ENCODE measurements at regions not wholly inside any gene's neighbourhood (a gene's known extent, or its start where the extent isn't known, plus 50 kb on each side); places are given as distances from the start of the nearest gene placed in this dataset.

DNA sequence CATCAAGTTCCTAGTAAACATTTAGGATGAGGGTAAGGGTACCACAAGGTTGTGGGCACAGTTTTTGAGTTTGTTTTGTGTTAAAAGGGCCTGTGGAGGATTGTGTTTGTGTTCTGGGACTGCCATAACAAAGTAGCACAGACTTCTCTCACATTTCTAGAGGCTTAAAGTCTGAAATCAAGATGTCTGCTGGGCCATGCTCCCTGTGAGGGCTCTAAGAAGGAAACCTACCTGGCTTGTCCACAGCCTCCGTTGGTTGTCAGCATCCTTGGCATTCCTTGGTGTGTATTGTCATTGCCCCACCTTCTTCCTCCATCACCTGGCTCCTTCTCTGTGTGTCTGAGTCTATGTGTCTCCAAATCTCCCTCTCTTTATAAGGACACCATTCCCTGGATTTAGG, 808.1 kb upstream of the RBFOX1 start:
- in situ Hi-C loops (cut with HindIII; ENCODE audit: low sequenced_read_pairs) = no loop called here
- no peak for DNase-seq (ENCODE audit: low spot score)

DNA sequence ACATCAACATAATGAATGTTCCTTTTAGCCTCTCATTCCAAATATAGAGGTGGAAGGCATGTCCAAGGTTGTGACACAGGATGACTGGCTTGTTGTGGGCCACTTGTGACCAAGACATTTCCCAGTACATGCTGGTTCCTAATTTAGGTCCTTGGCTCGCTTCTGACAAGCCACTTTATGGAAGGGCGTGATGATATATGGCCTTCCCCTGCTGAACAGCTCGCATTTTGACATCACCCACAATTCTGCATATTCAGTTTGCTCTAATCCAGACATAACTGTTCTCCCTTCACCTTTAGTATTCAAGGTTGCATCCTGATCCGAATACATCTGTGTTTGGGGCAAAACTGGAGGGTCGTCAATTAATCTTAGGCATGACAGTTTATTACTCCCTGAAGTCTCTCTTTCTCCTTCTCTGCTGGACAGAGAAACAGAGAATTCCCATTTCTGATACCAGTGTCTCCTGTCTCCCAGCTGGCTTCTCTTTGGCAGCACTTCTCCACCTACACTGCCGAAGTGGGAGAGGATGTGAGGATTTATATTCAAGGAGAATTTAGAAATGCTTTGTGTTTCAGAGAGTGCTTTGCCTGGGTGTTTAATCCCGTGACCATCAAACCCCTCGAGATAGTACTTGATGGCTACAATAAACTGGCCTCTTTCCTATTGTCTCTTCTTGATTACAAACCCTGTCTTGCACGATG, 815.5 kb upstream of the RBFOX1 start:
- in situ Hi-C loops (cut with HindIII; ENCODE audit: low sequenced_read_pairs) = no loop called here
- DNase-seq (ENCODE audit: low spot score) = no peak

DNA sequence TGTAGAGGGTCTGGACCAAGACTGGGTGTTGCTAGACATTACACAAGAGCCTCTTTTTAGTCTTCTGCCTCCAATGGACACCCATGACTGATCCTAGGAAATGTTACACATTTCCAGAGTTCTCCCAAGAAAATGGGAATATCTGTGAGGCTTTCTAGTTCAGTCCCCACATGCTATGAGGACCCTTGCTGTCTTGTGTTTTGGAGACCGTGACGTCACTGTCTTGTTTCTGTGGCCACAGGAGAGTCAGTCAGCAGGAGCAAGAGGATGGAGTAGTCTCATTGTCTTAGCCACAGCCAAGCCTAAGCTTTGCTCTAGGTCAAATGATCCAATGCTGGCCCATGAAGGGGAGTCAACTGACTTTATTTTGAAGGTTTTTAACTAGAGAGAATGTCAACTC, 820.1 kb upstream of the RBFOX1 start:
- in situ Hi-C loops (cut with HindIII; ENCODE audit: low sequenced_read_pairs) = no loop called here

DNA sequence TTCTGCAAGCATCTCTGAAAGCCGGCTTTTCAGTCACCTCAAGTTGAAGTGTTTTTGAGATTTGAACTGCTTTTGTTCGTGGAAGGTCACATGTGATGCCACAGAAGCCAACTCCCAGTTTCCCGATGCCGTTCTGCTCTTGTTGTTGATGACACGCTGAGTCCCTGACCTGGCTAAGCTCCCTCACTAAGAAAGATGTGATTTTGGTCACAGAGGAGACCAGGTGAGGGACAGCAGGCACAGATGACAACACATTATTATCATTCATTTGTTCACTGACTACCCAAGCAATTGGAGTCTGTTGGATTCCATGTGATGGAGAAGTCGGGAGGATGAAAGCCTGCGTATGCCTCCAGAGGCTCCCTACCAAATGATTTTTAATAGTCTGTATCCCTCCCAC, 822.4 kb upstream of the RBFOX1 start:
- in situ Hi-C loops (cut with HindIII; ENCODE audit: low sequenced_read_pairs) = no loop called here
- DNase-seq (ENCODE audit: low spot score) = peak; percentile 76

More for the DNA sequence above, 820.1 kb upstream of the RBFOX1 start:
- no peak for DNase-seq (ENCODE audit: low spot score)

DNA sequence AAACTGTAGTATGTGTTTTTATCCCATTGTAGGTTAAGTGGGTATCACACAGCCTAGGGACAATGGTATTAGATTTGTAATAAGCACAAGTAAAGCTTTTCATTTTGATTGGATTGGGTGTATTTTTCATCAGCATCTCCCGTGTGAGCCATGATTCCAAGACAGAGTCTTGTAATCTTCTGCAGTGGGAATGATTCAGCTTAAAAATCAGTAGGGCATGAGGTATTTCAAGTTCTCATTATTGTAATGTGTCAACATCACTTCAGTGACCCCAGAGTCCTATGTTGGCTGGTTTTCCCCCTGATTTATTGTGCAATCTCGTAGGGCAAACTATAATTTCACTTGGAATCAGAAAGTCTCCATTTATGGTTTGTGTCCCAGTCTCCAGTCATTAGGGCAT, 833.2 kb upstream of the RBFOX1 start:
- in situ Hi-C loops (cut with HindIII; ENCODE audit: low sequenced_read_pairs) = no loop called here
- DNase-seq (ENCODE audit: low spot score) = no peak

DNA sequence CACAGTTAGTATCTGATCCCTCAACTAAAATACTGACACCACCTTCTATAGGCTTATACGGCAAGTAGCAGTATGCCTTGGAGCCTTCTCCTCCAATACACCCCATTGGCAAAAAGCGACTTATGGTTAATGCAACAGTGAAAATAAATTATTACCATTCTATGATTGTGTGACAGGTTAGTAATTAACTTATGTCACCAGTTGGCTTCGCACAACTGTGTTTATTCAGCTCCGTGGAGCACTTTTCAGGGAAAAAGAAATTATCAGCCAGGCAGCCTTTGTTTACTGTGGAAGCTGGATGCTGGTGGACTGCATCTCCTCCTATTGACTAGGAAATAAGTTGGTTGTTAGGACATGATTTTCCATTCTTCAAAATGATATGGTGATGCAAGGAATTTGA, 833.8 kb upstream of the RBFOX1 start:
- in situ Hi-C loops (cut with HindIII; ENCODE audit: low sequenced_read_pairs) = no loop called here
- DNase-seq (ENCODE audit: low spot score) = no peak

DNA sequence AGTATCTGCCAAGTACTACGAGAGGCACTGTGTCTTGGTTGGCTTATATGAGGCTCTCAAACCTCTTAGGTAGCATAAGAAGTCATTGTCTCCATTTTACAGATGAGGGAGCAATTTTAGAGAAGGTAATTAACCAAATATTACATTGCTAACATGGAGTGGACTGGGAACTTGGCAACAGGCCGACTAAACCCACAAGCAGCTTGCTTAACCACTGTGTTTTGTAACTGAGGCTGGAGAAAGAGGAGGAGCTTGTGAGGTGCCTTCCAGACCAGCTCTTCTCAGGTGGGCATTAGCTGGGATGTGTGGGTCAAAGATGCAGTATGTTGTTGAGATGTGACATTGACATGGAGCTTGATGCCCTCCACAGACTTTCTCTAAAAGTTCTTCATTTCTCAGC, 835.6 kb upstream of the RBFOX1 start:
- DNase-seq (ENCODE audit: low spot score) = no peak
- in situ Hi-C loops (cut with HindIII; ENCODE audit: low sequenced_read_pairs) = no loop called here

DNA sequence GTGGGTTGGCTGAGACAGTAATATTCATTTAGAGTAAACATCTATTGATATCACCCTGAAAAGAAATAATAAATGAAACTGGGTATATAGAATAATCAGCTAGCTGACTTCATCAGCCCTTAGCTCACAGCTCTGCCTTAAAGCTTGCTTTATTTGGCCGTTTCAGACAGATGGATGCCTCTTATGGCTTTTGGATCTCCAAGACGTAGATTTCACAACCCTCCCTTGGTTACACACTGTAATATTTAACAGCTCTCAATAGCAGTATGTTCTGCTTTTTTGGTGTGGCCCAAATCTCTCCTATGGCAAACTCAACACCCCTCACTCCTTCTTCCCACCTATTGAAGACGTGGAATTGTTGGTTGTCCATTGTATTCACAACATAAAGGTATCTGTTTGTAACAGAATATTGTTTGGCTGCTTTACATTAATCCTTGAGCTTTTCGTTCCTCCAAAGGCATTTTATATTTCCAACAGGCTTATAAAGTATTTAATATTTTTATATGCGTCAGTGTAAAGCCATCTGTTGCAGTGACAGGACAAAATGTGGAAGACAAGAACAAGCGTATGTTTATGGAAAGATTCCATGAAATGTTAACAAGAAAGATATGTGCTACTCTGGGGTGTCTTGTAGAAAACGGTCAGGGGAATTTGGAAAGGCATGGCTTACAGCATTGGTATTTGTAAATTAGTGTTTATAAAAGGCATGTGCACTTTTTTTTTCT, 837.0 kb upstream of the RBFOX1 start:
- no peak for DNase-seq (ENCODE audit: low spot score)
- in situ Hi-C loops (cut with HindIII; ENCODE audit: low sequenced_read_pairs) = no loop called here

DNA sequence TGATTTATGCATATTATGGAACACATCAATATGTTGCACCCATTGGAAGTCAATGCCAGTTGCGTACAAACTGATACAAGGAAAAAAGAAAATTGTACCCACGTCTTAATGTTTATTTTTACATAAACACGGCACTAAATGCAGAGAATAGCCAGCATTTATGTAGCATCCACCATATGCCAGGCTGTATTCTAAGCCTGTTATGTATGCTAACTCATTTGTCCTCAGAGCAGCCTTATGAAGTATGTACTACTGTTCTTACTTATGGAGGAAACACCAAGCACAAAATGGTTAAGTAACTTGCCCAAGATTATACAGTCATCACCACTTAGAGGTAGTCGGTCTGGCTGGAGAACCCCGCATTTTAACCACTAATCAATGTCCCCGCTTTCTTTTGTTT, 837.9 kb upstream of the RBFOX1 start:
- in situ Hi-C loops (cut with HindIII; ENCODE audit: low sequenced_read_pairs) = no loop called here
- DNase-seq (ENCODE audit: low spot score) = no peak

DNA sequence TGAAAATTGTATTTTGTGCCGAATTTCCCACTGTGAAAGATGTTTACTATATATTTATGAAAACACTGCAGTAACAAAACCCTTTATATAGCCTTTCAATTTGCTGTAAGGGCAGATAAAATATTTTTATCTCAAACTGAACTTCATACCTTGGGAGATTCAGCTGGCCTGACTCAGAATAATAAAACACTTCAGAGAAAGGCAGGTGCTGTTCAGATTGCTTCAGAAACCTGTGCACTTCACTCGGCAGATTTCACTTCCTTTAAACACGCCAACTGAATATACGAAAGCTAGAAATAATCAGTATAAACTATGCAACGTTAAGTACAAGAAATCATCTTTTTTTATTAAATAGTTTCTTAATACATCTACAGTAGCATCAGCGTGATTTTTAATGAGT, 839.1 kb upstream of the RBFOX1 start:
- in situ Hi-C loops (cut with HindIII; ENCODE audit: low sequenced_read_pairs) = no loop called here
- no peak for DNase-seq (ENCODE audit: low spot score)

DNA sequence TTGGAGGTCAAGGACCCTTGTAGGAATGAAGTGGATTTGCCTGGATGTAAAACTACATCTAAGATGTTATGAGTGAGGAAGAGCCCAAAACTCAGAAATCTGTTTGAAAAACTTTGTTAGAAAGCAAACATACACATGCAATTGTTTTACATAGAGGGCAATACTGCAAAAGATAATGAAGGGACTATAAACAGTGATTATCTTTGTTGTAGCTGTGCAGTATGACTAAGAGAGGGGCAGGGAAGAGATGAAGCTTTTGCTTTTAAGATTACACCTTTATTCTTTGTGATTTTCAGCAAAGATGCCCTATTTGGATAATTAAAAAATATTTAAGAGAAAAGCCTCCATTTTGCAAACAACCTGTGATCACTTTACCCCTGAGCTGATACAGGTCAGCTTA, 839.9 kb upstream of the RBFOX1 start:
- in situ Hi-C loops (cut with HindIII; ENCODE audit: low sequenced_read_pairs) = no loop called here
- no peak for DNase-seq (ENCODE audit: low spot score)

DNA sequence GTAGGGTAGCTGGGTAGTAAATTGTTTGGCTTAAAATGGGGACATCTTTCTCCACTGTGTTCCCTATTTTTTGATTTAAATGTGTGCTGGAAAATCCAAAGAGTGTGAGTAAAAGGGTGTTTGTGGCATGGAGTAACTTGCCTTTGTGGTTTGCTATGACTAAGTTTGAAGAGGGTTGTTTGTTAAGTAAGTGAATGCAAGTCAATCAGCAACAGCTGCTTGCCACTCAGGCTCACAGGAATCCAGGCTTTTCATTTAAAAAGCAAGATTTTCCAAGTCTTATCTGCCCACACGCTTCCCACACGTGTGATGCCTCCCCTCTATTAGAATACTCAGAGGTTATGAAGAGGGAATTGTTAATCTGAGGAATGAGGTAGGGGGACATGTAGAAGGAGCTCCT, 847.7 kb upstream of the RBFOX1 start:
- in situ Hi-C loops (cut with HindIII; ENCODE audit: low sequenced_read_pairs) = no loop called here

DNA sequence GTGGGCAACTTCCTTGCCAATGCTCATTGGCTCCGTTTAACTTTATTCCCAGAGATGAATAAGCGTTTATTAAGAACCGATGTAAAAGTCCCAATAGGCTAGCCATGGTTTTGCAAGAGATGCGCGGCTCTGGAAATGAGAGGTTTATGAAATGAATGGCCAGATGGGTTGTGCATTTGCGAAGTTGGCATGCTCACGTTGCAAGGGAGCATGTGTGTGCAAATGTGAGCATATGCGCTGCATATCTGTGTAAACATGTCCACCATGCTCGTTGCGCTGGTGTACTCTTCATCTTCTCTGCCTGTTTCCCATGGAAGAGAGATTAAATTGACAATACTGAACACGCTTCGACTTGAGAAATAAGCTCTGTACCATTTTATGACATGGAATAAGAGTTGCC, 848.6 kb upstream of the RBFOX1 start:
- peak; percentile 72 for DNase-seq (ENCODE audit: low spot score)
- in situ Hi-C loops (cut with HindIII; ENCODE audit: low sequenced_read_pairs) = no loop called here

More for the DNA sequence above, 847.7 kb upstream of the RBFOX1 start:
- DNase-seq (ENCODE audit: low spot score) = peak; percentile 45

DNA sequence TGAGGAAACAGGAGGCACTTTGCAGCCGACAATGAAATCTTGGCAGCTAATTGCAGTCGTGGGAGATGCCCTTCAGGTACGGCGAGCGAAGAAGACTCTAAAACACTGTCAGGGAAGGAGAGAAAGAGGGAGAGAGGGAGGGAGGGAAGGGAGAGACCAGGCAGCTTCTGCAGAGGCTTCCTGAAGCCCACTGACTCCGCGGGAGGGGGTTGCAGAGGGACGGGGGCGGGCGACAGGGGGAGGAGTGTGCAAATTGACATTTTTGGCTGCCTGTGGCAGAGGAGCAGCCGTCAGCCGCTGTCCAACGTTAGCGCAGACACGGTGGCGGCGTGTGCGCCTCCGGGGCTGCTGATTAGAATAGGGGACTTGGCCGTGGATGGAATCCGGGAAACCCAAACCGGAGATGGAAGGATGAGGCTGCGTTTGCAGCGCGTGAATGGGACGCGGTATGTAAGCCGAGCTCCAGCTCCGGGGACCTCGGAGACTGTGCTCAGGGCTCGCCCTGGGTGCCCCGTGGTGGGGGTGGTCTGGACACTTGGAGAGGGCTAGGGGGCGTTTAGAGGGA, 849.1 kb upstream of the RBFOX1 start:
- DNase-seq (ENCODE audit: low spot score) = peak; percentile 67
- in situ Hi-C loops (cut with HindIII; ENCODE audit: low sequenced_read_pairs) = no loop called here

DNA sequence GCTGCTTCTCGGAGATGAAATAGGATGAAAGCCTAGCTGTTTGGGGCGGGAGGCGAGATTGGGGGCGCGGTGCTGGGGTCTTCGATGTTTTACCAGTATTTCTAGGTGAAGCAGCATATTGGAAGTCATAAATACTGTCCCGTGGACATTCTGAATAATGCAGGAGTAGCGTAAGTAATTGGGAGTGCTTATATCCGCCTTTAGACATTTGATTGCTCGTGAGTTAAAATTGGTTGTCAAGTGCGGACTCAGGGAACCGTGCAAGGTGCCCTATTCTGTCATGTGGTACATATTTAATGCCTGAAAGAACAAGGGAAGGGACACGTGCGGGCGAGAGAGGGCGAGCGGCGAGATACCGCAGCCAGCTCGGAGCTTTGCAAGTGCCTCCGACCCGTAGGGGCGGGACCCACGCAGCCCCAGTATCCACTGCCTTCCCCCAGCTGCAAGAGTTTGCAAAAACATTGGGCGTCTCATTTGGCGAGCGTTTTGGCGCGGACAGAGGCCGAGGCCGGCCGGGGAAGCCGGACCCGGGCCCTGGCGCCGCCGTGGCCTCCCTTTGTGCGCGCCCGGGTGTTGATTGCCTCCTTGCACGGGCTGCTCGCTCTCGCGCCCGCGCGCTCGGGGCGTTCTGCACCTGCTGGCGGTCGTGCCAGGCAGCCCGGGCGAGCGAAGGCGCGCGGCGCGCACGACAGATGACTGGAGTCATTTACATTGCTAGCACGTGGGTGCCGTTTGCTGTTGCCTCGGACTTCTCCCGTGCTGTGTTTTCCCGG, 849.8 kb upstream of the RBFOX1 start:
- DNase-seq (ENCODE audit: low spot score) = peak; percentile 74
- in situ Hi-C loops (cut with HindIII; ENCODE audit: low sequenced_read_pairs) = no loop called here

DNA sequence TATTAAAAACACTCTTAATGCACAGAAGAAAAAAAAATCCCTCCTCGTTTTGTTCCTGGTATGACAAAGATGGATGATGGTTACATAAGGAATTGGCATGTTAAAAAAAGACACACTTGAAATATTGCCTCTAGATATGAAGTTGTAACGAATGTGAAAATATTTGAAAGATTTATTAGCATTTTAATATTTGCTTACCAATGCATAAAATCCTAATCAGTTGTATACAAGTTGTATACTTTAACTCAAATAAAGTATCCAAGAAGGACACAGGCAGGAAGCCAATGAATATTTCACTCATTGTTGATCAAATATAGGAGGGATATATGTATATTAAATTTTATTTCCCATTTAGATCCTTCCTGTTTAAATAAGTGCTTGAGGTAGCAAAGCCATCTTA, 850.8 kb upstream of the RBFOX1 start:
- in situ Hi-C loops (cut with HindIII; ENCODE audit: low sequenced_read_pairs) = no loop called here
- no peak for DNase-seq (ENCODE audit: low spot score)

DNA sequence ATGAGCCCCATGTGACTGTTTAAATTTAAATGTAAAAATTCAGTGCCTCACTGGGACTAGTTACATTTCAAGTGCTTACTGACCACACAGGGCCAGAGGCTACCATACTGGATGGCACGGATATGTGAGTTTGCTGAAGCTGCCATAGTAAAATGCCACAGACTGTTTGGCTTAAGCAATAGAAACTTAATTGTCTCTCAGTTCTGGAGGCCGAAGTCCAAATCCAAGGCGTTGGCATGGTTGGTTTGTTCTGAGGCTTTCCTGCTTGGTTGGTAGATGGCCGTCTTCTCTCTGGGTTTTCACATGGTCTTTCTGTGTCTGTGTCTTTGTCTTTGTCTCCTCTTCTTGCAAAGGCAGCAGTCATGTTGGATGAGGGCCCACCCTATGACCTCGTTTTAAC, 878.9 kb upstream of the RBFOX1 start:
- in situ Hi-C loops (cut with HindIII; ENCODE audit: low sequenced_read_pairs) = no loop called here
- DNase-seq (ENCODE audit: low spot score) = no peak

DNA sequence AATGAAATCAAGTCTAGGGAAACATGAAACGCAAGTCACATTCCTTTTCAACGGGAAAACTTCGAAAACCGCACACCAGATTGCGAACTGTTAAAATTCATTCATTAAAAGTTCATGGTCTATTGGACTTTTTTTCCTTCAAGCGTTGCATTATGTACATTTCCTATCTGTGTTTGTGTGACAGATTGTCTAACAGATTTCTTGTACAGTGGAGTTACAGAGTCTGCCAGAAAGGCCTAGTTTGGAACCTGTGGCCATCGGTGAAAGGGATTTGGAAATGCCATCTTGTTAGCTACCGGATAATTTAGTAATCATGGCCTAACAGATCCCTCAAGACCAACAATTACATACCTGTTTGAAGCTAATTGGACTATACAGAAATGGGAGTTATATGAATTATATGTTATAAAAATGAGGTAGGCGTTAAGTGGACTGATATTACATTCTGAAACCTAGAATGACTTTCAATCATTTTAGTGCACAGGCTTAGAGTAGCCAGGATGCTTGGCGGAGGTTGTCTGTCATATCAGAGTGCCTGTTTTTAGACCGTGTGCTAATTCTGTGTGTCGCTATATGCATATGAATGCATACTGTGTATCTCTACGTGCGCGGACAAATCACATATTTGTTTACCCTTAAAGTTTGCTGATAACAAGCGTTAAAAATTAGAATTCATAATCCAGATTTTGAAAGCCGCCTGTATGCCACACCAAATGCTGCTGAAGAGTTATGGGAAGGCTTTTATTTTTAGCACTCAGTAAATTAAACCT, 885.4 kb upstream of the RBFOX1 start:
- peak; percentile 91 for DNase-seq (ENCODE audit: low spot score)
- in situ Hi-C loops (cut with HindIII; ENCODE audit: low sequenced_read_pairs) = no loop called here

DNA sequence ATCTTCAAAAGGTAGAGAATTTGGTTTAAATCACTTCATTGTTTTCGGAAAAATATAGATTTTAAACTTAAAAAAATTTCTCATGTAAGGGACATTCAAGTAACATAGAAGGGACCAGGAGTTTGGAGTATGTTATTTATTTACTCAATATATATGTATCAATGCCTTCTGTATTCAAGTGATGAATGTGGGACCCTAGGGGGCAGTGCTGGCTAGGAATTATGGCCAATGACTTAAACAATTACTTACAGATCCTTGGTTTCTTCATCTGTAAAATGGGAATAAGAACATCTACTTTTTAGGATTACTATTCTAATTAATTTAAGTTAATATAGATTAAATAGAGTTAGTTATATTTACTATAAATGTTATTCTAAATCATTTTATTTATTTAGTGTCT, 886.3 kb upstream of the RBFOX1 start:
- in situ Hi-C loops (cut with HindIII; ENCODE audit: low sequenced_read_pairs) = no loop called here
- no peak for DNase-seq (ENCODE audit: low spot score)

All from G401 (cell line).